HCT116 (cell line): ENCODE measurements at regions not wholly inside any gene's neighbourhood (a gene's known extent, or its start where the extent isn't known, plus 50 kb on each side); places are given as distances from the start of the nearest gene placed in this dataset.

Experiments used
- ATAC-seq: fragments of 200-7000 bp; cut with Tn5 transposase; 2 replicates; pipeline ENCODE4 v1.9.1; 2020; ENCODE audit warnings: mild to moderate bottlenecking, moderate library complexity
- BruUV-seq: library from RNA; stranded (reverse); fragments of 400-500 nt; replicated peaks from 2 replicates; lab custom pipeline; 2021; lab: Mats Ljungman, UMichigan
- CTCF ChIA-PET: fragments of 300-600 bp; sonication (Branson Sonifier 250); formaldehyde crosslinking; loops from one replicate; lab custom pipeline; 2021; ENCODE audit warnings: antibody characterized with exemption; lab: Charles Lee
- POLR2A ChIA-PET: fragments of 300-600, 350-600 bp; sonication (Branson Sonifier 250); formaldehyde crosslinking; loops from one replicate; lab custom pipeline; 2021; ENCODE audit warnings: antibody characterized with exemption; lab: Charles Lee
- RAD21 ChIA-PET, 2 experiments: fragments of 300-600 bp; sonication (Branson Sonifier 250); formaldehyde crosslinking; loops; one replicate each; lab custom pipeline; 2023; ENCODE audit warnings: low total read pairs in 2 of 2; ENCODE audit not compliant: uncharacterized antibody in 2 of 2, unreplicated experiment in 2 of 2, low non-redundant PET in 1 of 2; lab: Charles Lee
- DNase-seq: peaks from one replicate; pipeline ENCODE4 v3.0.0-alpha.2; 2010; ENCODE audit warnings: low read depth, low spot score
- H2AFZ ChIP-seq: fragments of 200-600 bp; shearing (Covaris generic), sonication (generic); 2 replicates; pipeline ENCODE4 v1.6.1; 2017; ENCODE audit warnings: low read depth, mixed run types, mixed read lengths, antibody characterized with exemption, low read length; ENCODE audit not compliant: poor library complexity, severe bottlenecking
- H3K27ac ChIP-seq: 2 replicates; pipeline ENCODE4 v1.5.1; 2012; ENCODE audit warnings: low read depth, low read length
- H3K27me3 ChIP-seq: fragments of 200-600 bp; sonication (generic); 2 replicates; pipeline ENCODE4 v1.6.1; 2016; ENCODE audit warnings: mixed run types, low read length, mixed read lengths; ENCODE audit not compliant: insufficient read depth
- H3K36me3 ChIP-seq, 2 experiments: fragments of 200-500 bp in 1 of 2; fragments of 200-600 bp in 1 of 2; sonication (Bioruptor generic) in 1 of 2; sonication (generic) in 1 of 2; 2 replicates each; pipeline versions ENCODE4 v1.5.1 to v1.6.1; 2014 to 2016; ENCODE audit warnings: low read length in 2 of 2, inconsistent platforms in 1 of 2, mixed read lengths in 1 of 2, mixed run types in 1 of 2; ENCODE audit not compliant: insufficient read depth in 2 of 2, control insufficient read depth in 1 of 2
- H3K4me1 ChIP-seq, 2 experiments: fragments of 200-600 bp in 1 of 2; sonication (generic) in 1 of 2; 2 replicates each; pipeline versions ENCODE4 v1.5.1 to v1.6.1; 2012 to 2017; ENCODE audit warnings: low read length in 2 of 2, inconsistent platforms in 1 of 2, mild to moderate bottlenecking in 1 of 2, mixed read lengths in 1 of 2, mixed run types in 1 of 2, moderate library complexity in 1 of 2; ENCODE audit not compliant: insufficient read depth in 2 of 2, control insufficient read depth in 1 of 2
- H3K4me2 ChIP-seq: fragments of 200-600 bp; sonication (generic); 2 replicates; pipeline ENCODE4 v1.6.1; 2017; ENCODE audit warnings: mixed run types, low read length, mixed read lengths
- H3K4me3 ChIP-seq, 2 experiments: fragments of 200-600 bp in 1 of 2; sonication (generic) in 1 of 2; replicated peaks in 1 of 2; 2 replicates each; pipeline ENCODE4 v1.5.1; 2011 to 2016; ENCODE audit warnings: low read length in 2 of 2, control low read depth in 1 of 2, low read depth in 1 of 2, mild to moderate bottlenecking in 1 of 2, mixed read lengths in 1 of 2, mixed run types in 1 of 2
- H3K79me2 ChIP-seq: fragments of 200-600 bp; sonication (generic); 2 replicates; pipeline ENCODE4 v1.6.1; 2017; ENCODE audit warnings: mild to moderate bottlenecking, mixed run types, low read length, moderate library complexity, mixed read lengths; ENCODE audit not compliant: insufficient read depth
- H3K9ac ChIP-seq: fragments of 200-600 bp; sonication (generic); 2 replicates; pipeline ENCODE4 v1.6.1; 2016; ENCODE audit warnings: low read length, mixed read lengths
- H3K9me2 ChIP-seq: fragments of 200-600 bp; sonication (generic), shearing (Covaris generic); 2 replicates; pipeline ENCODE4 v1.6.1; 2017; ENCODE audit warnings: mixed run types, mild to moderate bottlenecking, moderate library complexity; ENCODE audit not compliant: insufficient read depth
- H3K9me3 ChIP-seq, 2 experiments: fragments of 200-500 bp in 1 of 2; fragments of 200-600 bp in 1 of 2; sonication (Bioruptor generic) in 1 of 2; sonication (generic) in 1 of 2; 2 replicates each; pipeline ENCODE4 v1.6.1; 2014 to 2017; ENCODE audit warnings: low read length in 2 of 2, mixed read lengths in 2 of 2, inconsistent platforms in 1 of 2, low read depth in 1 of 2, mild to moderate bottlenecking in 1 of 2, mixed run types in 1 of 2, moderate library complexity in 1 of 2; ENCODE audit not compliant: control insufficient read depth in 1 of 2, insufficient read depth in 1 of 2
- H4K20me1 ChIP-seq: fragments of 200-600 bp; sonication (generic), shearing (Covaris generic); 2 replicates; pipeline ENCODE4 v1.6.1; 2017; ENCODE audit warnings: mixed run types, mild to moderate bottlenecking, moderate library complexity; ENCODE audit not compliant: insufficient read depth
- CBX3 ChIP-seq: IDR thresholded peaks from 2 replicates; pipeline ENCODE4 v1.6.1; 2012; ENCODE audit warnings: low read depth
- EGR1 ChIP-seq: IDR thresholded peaks from 2 replicates; pipeline ENCODE4 v1.6.1; 2012; ENCODE audit warnings: low read depth
- JUND ChIP-seq: IDR thresholded peaks from 2 replicates; pipeline ENCODE4 v1.6.1; 2012
- RAD21 ChIP-seq: IDR thresholded peaks from 2 replicates; pipeline ENCODE4 v1.6.1; 2012; ENCODE audit warnings: low read depth, mild to moderate bottlenecking
- ZFX ChIP-seq: fragments of 450-650 bp; IDR thresholded peaks from 2 replicates; pipeline ENCODE4 v1.6.1; 2017
- intact Hi-C: fragments of 100-400 bp; cut with micrococcal nuclease; formaldehyde crosslinking; loops from 2 replicates; pipeline ENCODE4 v1.10.0; 2022
- TF ChIP-seq, protein P1 (sequence below): IDR thresholded peaks from 2 replicates; pipeline ENCODE4 v1.6.1; 2012
- TF ChIP-seq, protein P2 (sequence below): IDR thresholded peaks from 2 replicates; pipeline ENCODE4 v1.6.1; 2012

DNA sequence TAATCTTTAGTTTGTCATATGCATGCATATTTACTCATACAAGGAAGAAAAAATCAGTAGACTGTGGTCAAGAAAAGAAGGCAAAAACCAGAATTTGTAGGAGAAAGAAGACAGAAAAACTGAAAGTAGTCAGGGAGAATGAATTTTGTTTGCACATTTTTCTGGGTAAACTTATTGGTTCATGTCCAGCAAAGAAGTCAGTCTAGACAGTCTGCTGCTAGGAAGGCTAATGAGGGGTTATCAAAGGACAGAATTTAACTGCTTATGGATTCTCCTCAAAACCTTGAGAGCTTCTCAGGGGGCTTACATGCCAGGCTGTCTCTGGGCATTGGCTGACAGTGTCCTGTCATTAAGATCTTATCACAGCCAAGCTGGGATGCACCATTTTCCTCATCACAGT is 293.9 kb downstream of the RPAP3 start:
- Histone ChIP-seq H3K9me3 (no peaks in the 10 kb centered on the region), H3K4me1 (peaks cover 0 to 6% of the 10 kb centered on the region in 2 experiments; a peak in 1 of 4 replicates), H3K79me2 (no peaks in the 10 kb centered on the region), H4K20me1 (no peaks in the 10 kb centered on the region), H3K9me2 (no peaks in the 10 kb centered on the region), H3K36me3 (no peaks in the 10 kb centered on the region), H2AFZ (no peak overlapping the region), H3K9ac (no peak overlapping the region), H3K4me2 (no peak overlapping the region), H3K27me3 (no peaks in the 10 kb centered on the region), H3K27ac (no peak overlapping the region), H3K4me3 (no peak overlapping the region)
- BruUV-seq, result no TSS peak
- ChIA-PET POLR2A (no interaction called here), CTCF (no interaction called here), RAD21 (no interaction called here)
- no peak for ATAC-seq
- intact Hi-C loops, result no loop called here
- DNase-seq, result no peak
- TF ChIP-seq CBX3, result no peak

DNA sequence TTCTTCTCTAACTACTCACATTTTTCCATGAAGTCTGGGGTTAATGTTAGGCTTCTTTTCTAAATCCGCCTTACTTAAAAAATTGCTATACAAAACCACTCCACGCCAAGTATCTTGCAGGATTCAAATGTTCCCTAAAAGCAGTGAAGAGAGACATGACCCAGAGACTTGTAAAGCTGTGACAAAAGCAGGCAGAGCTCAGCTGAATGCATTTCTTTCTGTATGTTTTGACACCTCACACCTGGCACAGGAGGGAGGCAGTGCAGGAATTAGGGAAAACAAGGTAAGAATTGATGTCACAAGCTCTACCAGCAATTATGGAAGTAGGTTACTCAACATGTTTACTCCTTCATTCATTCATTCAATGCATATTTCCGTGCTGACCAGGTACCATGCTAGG is 295.0 kb downstream of the RPAP3 start:
- RAD21 ChIA-PET, result no interaction called here
- no peak overlapping the region for H3K4me3 ChIP-seq
- H3K4me1 ChIP-seq, result peaks cover 0 to 6% of the 10 kb centered on the region in 2 experiments; a peak in 1 of 4 replicates
- no peaks in the 10 kb centered on the region for H3K79me2 ChIP-seq
- no peaks in the 10 kb centered on the region for H3K36me3 ChIP-seq
- no peaks in the 10 kb centered on the region for H3K27me3 ChIP-seq
- intact Hi-C loops, result no loop called here
- no peak overlapping the region for H2AFZ ChIP-seq
- ATAC-seq (no peak), DNase-seq (no peak)
- no peaks in the 10 kb centered on the region for H3K9me3 ChIP-seq
- no peaks in the 10 kb centered on the region for H3K9me2 ChIP-seq
- TF ChIP-seq RAD21 (no peak), ZFX (no peak), JUND (no peak)
- CTCF ChIA-PET, result interaction anchor here (1.5 kb wide), 1 partner anchor 378 kb away, joined by 4 read pairs; no protein-coding TSS in a partner anchor
- no peak overlapping the region for H3K9ac ChIP-seq
- H3K27ac ChIP-seq, result no peak overlapping the region
- POLR2A ChIA-PET, result no interaction called here
- H3K4me2 ChIP-seq, result no peak overlapping the region
- no peaks in the 10 kb centered on the region for H4K20me1 ChIP-seq
- no TSS peak for BruUV-seq

DNA sequence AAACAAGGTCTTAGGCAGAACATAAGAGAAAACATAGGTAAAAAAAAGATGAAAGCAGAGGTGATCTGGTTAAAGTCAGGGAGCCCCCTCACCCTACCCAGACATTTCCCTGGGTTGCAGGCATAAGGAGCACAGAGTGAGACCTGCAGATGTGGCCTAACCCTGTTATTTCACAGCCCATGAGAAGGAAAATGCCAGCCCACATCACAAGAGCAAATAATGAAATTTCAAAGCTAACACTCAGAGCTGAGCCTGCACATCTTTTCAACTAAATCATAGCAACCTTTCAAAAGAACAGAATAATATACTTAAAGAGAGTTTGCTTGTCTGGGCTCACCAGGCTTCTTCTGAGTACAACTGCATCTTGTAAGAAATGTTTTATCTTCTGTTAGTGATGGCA is 295.4 kb downstream of the RPAP3 start:
- H3K9ac ChIP-seq, result no peak overlapping the region
- H3K9me3 ChIP-seq, result no peaks in the 10 kb centered on the region
- H3K4me3 ChIP-seq, result no peak overlapping the region
- DNase-seq (no peak), ATAC-seq (no peak)
- no peaks in the 10 kb centered on the region for H4K20me1 ChIP-seq
- intact Hi-C loops, result no loop called here
- TF ChIP-seq, protein P1, sequence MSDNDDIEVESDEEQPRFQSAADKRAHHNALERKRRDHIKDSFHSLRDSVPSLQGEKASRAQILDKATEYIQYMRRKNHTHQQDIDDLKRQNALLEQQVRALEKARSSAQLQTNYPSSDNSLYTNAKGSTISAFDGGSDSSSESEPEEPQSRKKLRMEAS, result no peak
- TF ChIP-seq, protein P2, sequence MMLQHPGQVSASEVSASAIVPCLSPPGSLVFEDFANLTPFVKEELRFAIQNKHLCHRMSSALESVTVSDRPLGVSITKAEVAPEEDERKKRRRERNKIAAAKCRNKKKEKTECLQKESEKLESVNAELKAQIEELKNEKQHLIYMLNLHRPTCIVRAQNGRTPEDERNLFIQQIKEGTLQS, result no peak
- no peak for TF ChIP-seq EGR1
- no peak for TF ChIP-seq JUND
- no peaks in the 10 kb centered on the region for H3K9me2 ChIP-seq
- H3K4me2 ChIP-seq, result no peak overlapping the region
- ChIA-PET POLR2A (no interaction called here), CTCF (interaction anchor here (1.5 kb wide), 1 partner anchor 378 kb away, joined by 4 read pairs; no protein-coding TSS in a partner anchor), RAD21 (no interaction called here)
- no peaks in the 10 kb centered on the region for H3K27me3 ChIP-seq
- H3K27ac ChIP-seq, result no peak overlapping the region
- BruUV-seq, result no TSS peak
- no peak overlapping the region for H2AFZ ChIP-seq
- peaks cover 0 to 6% of the 10 kb centered on the region in 2 experiments; a peak in 1 of 4 replicates for H3K4me1 ChIP-seq
- H3K36me3 ChIP-seq, result no peaks in the 10 kb centered on the region
- no peaks in the 10 kb centered on the region for H3K79me2 ChIP-seq
